HG02973 (cell line): ENCODE measurements at regions not wholly inside any gene's neighbourhood (a gene's known extent, or its start where the extent isn't known, plus 50 kb on each side); places are given as distances from the start of the nearest gene placed in this dataset.

ENCODE experiments used
- ATAC-seq: cut with Tn5 transposase; IDR thresholded peaks from one replicate; pipeline ENCODE4 v1.9.1; 2021; ENCODE audit warnings: moderate library complexity; ENCODE audit not compliant: unreplicated experiment

DNA sequence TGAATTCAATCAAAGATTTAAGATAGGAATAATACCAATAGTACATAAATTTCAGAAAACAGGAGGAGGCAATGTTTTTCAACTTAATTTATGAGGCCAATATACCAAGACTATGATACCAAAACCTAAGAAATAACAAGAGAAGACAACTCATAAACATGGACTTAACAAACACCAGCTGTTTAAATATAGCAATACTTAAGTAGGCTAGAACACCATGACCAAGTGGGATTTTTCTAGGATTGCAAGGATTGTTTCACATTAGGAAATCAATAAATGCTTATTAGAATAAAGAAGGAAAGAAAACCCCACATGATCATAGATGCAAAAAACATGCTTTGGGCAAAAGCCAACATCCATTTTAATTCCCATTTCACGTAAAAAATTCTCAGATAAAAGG is 355.1 kb downstream of the EPM2A start:
- ATAC-seq = no peak

DNA sequence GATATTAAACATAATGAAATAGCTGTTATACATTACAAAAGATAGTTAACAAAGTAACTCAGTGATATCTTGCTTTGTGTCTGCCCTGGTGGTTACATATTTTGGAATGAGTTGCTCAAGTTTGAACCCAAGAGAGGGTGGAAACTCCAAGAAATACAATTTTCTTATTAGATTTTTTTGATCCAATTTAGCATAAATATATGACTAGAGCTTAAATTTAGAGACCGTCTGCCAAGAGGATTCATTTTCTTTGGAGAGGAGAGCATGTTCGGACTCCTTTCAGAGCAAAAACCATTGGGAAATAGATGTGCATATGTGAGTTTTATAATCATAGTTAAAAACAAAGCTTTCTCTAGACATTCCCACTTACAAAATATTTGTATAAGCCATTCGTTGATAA is 353.4 kb downstream of the EPM2A start:
- ATAC-seq = no peak

DNA sequence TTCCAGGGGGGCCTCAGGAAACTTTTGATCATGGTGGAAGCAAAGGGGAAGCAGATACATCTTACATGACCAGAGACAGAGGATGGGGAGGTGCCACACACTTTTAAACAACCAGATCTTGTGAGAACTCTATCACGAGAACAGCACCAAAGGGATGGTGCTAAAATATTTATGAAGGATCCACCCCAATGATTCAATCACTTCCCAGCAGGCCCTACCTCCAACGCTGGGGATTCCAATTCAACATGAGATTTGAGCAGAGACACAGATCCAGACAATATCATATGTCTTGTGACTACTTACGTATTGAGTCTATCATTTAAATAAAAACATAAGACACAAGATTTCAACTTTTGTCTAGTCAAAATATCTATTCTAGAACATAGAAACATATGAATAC is 351.9 kb downstream of the EPM2A start:
- ATAC-seq = no peak

DNA sequence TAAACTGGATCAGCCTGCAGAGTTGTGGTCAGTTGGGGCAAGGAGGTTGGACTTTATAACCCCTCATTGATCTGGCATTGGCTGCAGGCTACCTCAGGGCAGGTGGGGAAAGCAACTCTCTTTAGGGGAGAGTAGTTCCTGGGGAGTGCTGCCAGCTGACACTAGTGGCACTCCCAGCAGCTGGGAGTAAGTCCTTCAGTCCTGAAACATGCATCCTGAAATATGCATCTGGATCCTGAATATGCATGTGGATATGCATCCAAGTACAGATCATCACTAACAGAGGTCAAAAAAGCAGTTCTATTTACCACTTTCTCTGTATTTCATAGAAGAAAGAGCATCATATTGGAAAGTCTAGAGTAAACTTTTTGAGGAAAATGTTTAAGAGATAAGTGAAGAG is 350.8 kb downstream of the EPM2A start:
- ATAC-seq = no peak

DNA sequence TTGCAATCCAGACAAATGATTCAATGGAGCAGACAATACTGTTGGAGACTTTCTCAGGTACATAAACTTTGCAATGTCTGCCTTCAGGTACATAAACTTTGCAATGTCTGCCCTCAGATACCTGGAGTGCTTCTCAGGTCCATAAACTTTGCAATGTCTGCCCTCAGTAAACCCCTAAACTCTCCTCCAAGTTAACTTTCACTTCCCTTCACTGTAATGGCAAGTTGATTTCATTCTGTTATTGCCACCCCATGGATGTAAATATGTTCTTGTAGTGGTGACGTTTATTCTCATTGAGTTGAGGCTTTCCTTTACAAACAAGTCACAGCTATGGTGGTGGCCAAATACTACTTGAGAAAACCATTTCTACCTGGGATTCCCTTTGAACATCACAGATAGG is 338.8 kb downstream of the EPM2A start:
- ATAC-seq = no peak

DNA sequence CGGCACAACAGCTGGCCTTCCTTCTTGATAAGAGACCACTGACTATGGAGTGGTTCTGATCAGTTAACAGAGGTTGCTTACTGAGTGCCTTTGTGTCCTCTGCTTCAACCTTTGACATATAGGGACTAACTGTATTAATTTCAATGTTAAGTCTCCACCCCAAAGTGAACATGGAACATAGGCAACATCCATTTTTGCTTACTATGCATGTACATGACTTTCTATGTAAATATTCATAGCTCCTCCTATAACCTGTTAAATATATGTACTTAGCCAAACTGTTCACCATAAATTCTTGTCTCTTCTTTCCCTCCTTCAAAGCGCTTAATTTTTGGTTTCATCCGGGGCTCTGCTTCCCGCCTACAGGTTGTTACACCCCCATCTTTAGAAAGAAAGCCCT is 334.8 kb downstream of the EPM2A start:
- no peak for ATAC-seq

DNA sequence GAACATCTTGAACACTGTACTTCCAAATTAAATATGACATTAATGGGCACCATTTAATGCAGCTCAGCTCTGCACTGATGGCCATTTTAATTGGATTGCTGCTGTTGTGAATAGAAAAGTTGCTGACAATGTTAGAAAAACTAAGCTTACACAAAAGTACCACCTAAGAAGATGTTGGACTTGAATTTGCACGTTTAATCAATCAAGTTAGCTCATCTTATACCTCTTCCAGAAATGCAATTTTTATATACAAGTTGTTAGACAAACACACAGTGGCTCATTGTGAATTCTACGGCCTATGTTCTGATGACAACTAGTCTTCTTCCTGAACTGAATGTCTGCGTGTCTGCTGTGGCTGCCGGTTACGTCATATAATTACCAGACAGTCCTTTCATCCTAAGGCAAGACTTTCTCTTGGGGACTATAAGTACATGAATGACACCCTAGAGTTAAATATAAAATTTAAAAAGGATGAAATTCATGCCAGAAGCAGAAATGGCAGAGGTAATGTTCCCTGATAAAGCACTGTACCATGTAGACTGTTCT is 330.2 kb downstream of the EPM2A start:
- ATAC-seq = no peak

DNA sequence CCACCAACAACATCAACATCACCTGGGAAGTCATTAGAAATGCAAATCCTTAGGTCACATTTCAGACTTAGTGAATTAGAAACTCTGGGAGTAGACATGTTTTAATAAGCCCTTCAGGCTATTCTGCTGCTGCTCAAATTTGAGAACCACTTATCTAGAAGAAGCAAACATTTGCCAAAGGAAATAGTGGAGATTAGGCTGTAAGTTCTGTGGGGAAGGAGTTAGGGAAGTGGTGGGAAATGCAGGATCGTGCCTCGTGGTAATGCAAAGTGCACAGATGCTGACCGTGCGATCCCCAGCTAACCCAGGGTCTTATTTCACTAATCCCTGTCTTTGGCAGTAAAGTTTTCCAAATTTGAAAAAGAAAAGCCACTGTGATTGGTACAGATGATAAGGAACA is 328.5 kb downstream of the EPM2A start:
- no peak for ATAC-seq

DNA sequence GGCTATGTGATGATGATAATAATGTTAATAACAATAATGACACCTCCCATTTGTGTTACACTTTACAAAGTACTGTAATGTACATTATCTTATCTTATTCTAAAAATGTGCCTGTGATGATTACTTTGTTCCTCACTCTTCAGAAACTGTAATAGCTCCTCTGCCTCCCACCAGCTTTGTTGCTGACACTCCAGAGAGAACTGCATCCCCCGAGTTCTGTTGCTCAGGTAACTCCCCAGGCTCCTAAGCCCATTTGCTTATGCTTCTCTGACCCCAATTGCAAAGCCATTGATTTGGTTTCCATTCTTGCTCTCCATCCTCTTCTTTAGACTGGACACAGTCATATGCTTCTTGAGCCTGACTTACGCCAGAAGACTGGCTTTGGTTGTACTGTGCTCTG is 319.7 kb downstream of the EPM2A start:
- ATAC-seq = no peak

DNA sequence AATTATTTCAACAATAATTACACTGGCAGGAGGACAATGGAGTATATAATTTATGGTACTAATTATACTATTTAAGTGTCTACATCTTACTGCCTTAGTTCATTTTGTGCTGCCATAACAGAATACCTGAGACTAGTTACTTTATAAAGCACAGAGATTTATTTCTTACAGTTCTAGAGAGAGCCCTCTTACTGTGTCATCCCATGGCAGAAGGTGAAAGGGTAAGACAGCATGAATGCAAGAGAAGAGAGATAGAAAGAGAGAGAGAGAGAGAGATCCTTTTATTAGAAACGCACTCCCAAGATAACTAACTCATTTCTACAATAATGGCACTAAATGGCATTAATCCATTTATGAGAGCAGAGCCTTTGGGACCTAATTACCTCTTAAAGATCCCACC is 314.7 kb downstream of the EPM2A start:
- ATAC-seq = no peak

DNA sequence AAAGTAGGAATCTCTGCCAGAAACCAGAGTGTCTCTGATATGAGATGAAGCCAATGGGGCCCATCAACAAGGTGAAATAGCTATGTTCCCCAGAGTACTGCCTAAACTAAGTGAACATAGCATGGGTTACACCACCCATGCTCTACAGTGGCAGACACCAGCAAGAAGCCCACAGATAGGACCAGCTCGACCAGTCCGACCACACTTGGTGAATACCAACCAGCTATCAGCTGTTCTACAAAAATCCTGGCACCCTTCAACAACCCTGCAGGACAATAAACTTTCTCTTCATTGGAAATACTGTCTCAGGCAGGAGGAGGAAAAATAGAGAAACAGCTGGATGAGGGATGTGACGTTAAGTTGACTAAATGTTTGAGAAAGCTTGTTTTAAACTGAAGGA is 311.4 kb downstream of the EPM2A start:
- ATAC-seq = no peak

DNA sequence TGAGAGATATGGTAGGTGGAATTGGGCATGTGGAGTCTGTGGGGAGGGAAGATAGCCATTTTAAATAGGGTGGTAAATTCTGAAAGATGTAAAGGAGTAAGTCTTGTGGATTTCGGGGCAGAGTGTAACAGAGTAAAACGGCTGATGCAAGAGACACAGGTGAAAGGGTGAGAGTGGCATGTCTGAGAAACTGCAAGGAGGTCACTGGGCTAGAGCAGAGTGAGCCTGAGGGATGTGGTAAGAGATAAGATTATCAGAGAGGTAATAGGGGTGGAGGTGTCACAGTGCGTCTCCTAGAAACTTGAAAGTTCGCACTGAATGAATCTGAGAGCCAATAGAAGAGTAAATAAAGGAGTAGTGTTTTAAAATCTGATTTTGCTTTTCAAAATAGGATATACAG is 308.1 kb downstream of the EPM2A start:
- no peak for ATAC-seq

DNA sequence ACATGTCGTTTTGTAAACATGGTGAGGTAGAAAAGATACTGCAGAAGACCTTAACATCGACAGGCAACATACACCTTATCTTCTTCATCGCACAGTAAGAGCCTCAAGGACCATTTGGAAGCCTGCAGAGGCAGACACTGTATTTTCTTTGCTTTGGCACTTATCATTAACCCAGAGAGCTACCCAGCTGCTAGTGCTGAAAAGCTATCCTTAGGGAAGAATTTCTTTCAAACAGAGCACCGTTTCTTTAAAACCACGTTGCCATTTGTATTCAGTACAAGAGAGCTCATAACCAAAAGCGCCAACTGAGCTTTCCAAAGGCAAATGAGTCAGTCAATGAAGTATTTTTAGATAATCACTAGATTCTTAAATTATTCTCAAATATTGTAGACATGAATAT is 306.6 kb downstream of the EPM2A start:
- ATAC-seq = no peak

DNA sequence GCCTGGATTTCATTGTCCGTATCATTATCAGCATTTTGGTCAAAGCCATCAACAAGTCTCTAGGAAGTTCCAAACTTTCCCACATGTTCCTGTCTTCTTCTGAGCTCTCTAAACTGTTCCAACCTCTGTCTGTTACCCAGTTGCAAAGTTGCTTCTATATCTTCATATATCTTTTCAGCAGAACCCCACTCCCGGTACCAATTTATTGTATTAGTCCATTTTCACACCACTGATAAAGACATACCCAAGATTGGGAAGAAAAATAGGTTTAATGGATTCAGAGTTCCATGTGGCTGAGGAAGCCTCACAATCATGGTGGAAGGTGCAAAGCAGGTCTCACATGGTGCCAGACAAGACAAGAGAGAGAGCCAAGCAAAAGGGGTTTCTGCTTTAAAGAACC is 293.2 kb downstream of the EPM2A start:
- no peak for ATAC-seq

DNA sequence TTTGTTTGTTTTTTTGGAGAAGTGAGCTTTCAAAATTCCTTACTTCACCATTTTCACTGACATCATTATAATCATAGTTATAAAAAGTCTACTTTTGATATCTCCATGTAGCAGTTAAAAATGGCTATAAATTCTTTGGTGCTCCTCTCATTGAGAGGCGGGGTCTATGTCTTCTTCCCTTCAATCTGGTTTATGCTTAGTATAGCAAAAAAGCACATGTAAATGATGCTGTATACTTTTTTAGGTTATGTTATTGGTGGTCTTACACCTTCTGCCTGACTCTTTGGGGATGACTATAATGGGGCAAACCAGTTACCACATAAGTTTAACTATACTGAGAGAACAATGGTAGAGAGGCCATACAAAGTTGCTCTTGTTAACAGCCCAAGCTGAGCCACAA is 289.6 kb downstream of the EPM2A start:
- no peak for ATAC-seq

DNA sequence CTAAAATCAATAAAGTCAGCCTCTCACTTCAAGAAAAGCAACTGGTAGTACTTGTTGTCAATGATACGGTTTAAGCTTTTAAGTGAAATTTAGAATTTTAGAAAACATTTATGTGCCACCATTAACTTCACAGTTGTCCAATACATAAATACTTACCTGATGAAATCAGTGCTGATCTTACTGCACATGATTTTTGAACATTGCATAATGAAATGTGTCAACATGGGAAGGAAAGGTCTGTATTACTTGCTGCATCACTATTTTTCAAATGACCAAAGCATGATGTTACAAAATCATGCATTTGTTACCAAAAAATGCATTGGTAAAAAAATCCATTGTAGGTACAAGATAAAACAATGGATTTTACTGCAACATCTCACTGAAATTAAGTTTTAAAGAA is 284.3 kb downstream of the EPM2A start:
- ATAC-seq = no peak

DNA sequence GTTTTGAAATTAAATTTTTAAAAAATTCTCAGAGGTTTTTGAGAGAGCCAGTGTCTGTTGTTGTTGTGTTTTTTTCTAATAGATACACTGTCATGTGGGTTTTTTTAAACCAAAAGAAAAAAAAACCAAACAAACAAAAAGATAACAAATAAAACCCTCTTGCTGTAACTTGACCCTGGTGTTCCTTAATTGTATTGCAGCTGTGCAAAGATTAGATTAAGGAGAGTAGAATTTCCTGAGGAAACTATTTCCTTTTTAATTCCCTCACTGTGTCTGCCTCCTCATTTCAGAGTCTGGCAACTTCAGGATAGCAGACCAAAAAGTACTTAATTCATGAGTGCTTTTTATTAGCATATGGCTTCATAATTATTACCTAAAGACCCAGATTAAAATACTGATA is 281.9 kb downstream of the EPM2A start:
- ATAC-seq = no peak

DNA sequence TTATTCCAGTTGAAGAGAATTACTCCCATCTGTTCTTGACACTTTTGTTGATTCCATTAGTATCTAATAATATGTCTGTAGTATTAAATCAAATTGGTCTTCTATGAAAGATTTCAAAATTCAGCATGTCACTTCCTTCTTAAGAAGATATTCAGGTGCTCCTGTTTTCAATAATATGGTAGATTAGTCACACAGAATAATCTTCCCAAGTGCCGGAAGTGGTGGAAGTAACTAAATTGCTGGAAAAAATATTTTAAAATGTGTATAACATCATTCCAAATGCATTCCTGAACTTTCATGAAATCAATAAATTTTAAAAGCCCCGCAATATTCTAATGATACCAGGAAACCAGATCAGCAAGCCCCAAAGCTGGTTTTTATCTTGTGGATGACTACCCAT is 281.3 kb downstream of the EPM2A start:
- ATAC-seq = no peak

DNA sequence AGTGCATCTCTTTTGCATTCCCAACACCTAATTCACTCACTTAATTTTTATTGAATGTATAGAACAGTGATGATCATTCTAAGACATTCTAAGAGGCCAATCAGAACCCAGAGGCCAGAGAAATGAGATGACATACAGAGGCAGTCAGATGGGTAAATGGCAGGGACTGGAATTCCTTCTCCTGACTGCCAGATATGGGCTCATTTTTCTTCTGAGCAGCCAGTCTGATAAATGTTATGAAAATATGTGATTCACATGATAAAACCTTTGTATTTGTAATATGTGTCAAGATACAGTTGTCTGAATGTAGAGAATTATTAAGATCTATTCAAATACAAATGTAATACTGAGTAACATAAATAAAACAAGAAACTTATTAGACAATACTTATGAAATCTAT is 277.8 kb downstream of the EPM2A start:
- no peak for ATAC-seq

DNA sequence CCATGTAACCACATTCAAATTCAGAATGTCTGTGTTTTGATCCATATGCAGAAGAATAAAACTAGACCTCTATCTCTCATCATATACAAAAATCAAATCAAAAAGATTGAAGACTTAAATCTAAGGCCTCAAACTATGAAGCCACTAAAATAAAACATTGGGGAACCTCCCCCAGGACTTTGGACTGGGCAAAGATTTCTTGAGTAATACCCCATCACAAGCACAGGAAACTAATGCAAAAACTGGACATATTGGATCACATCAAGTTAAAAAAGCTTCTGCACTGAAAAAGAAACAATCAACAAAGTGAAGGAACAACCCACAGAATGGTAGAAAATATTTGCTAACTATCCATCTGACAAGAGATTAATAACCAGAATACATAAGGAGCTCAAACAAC is 266.8 kb downstream of the EPM2A start:
- no peak for ATAC-seq

DNA sequence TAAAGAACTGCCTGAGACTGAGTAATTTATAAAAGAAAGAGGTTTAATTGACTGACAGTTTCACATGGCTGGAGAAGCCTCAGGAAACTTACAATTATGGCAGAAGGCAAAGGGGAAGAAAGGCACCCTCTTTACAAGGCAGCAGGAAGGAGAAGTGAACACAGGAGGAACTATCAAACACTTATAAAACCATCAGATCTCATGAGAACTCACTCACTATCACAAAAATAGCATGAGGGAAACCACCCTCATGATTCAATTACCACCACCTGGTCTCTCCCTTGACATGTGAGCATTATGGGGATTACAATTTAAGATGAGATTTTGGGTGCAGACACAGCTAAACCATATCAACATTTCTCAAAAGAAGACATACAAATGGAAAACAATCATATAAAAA is 266.3 kb downstream of the EPM2A start:
- no peak for ATAC-seq

DNA sequence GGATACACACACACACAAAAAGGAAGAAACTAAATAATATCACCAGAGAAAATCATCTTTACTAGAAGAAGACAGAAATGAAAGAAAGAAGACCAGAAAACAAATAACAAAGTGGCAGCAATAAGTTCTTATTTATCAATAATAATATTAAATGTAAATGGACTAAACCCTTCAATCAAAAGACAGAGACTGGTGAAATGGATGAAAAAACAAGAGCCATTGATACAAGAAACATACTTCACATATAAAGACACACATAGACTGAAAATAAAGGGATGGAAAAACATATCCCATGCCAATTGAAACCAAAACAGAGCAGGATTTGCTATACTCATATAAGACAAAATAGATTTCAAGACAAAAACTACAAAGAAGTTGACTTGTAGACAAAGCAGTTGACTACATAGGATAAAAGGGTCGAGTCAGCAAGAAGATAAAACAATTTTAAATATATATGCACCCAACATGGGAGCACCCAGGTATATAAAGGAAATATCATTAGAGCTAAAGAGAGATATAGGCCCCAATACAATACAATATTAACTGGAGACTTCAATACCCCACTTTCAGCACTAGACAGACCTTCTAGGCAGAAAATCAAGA is 259.4 kb downstream of the EPM2A start:
- no peak for ATAC-seq

DNA sequence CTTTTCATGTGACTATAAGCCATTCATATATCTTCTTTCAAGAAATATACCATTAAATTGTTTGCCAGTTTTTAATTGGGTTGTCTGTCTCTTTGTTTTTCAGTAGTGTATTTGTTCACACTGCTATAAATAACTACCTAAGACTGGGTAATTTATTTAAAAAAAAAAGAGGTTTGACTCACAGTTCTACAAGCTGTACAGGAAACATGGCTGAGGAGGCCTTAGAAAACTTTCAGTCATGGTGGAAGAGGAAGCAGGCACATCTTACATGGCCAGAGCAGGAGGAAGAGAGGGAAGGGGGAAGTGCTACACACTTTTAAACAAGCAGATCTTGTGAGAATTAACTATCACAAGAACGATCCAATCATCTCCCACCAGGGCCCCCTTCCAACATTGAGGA is 255.3 kb downstream of the EPM2A start:
- no peak for ATAC-seq
